KMS-11 (cell line): ENCODE measurements at regions not wholly inside any gene's neighbourhood (a gene's known extent, or its start where the extent isn't known, plus 50 kb on each side); places are given as distances from the start of the nearest gene placed in this dataset.

ENCODE experiments used
- H2AFZ ChIP-seq: fragments of 200-600 bp; sonication (generic); 2 replicates; pipeline ENCODE4 v1.6.1; 2016; ENCODE audit warnings: antibody characterized with exemption, mixed run types, low read depth
- H3K27ac ChIP-seq: fragments of 200-600 bp; sonication (generic); 2 replicates; pipeline ENCODE4 v1.6.1; 2016; ENCODE audit warnings: mild to moderate bottlenecking, mixed run types
- H3K27me3 ChIP-seq: fragments of 200-600 bp; sonication (generic); 2 replicates; pipeline ENCODE4 v1.6.1; 2017; ENCODE audit warnings: mild to moderate bottlenecking, low read depth, mixed run types, moderate library complexity; ENCODE audit not compliant: insufficient read depth
- H3K36me3 ChIP-seq: fragments of 200-600 bp; sonication (generic); 2 replicates; pipeline ENCODE4 v1.6.1; 2017; ENCODE audit warnings: mild to moderate bottlenecking, mixed run types; ENCODE audit not compliant: insufficient read depth
- H3K4me1 ChIP-seq: fragments of 200-600 bp; sonication (generic); 2 replicates; pipeline ENCODE4 v1.6.1; 2016; ENCODE audit warnings: mild to moderate bottlenecking, low read depth, mixed run types; ENCODE audit not compliant: poor library complexity, severe bottlenecking
- H3K4me2 ChIP-seq: fragments of 200-600 bp; sonication (generic); 2 replicates; pipeline ENCODE4 v1.7.0; 2016; ENCODE audit warnings: mild to moderate bottlenecking, mixed run types
- H3K4me3 ChIP-seq: fragments of 200-600 bp; sonication (generic); IDR thresholded peaks from 2 replicates; pipeline ENCODE4 v1.6.1; 2017; ENCODE audit warnings: low read depth, low read length, mixed read lengths; ENCODE audit not compliant: insufficient read depth
- H3K79me2 ChIP-seq: fragments of 200-600 bp; sonication (generic); 2 replicates; pipeline ENCODE4 v1.6.1; 2016; ENCODE audit warnings: low read depth, mixed run types; ENCODE audit not compliant: insufficient read depth
- H3K9ac ChIP-seq: fragments of 200-600 bp; sonication (generic); 2 replicates; pipeline ENCODE4 v1.6.1; 2016; ENCODE audit warnings: mild to moderate bottlenecking, mixed run types
- H4K20me1 ChIP-seq: fragments of 200-600 bp; sonication (generic); 2 replicates; pipeline ENCODE4 v1.6.1; 2016; ENCODE audit warnings: mild to moderate bottlenecking, mixed run types; ENCODE audit not compliant: insufficient read depth
- TF ChIP-seq, protein P1 (sequence below): fragments of 200-600 bp; sonication (generic); conservative IDR thresholded peaks from 2 replicates; pipeline ENCODE4 v1.6.1; 2017; ENCODE audit warnings: low read depth, mild to moderate bottlenecking, antibody characterized with exemption, low read length, moderate library complexity, mixed read lengths

DNA sequence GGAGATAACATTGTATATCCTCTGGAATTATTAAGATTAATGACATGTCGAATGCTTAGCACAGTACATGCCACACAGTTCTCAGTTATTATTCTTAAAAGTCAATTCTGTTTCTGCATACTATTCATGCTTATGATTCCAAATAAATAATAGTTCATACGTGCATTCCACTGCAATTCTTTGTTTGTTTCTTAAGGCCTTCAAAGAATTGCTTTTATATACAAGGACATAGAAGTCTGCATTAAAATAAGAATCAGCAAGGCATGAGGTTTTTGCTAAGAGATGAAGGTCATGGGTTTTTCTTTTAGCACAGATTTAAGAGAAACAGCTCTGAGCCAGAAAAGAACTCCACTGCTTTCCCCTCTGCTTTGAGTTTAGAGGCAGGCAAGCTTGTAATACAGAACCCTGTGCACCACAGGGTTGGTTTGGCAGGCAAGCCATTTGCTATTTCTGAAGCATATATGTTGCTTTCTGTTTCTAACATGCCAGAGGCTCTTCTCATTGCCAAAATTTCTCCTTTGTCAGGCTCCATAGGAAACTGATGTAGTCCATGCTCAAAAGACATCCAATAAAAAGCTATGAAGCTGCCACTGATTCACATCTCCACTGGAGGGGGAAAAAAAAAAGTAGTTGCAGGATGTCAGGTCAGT is 420.6 kb upstream of the TYRP1 start:
- Histone ChIP-seq H3K79me2 (no peaks in the 10 kb centered on the region), H3K36me3 (no peaks in the 10 kb centered on the region), H3K27ac (no peak overlapping the region), H3K4me2 (no peak overlapping the region), H2AFZ (no peak overlapping the region), H3K27me3 (no peaks in the 10 kb centered on the region), H4K20me1 (no peaks in the 10 kb centered on the region), H3K4me3 (no peak overlapping the region), H3K4me1 (no peaks in the 10 kb centered on the region), H3K9ac (no peak overlapping the region)
- TF ChIP-seq, protein P1, sequence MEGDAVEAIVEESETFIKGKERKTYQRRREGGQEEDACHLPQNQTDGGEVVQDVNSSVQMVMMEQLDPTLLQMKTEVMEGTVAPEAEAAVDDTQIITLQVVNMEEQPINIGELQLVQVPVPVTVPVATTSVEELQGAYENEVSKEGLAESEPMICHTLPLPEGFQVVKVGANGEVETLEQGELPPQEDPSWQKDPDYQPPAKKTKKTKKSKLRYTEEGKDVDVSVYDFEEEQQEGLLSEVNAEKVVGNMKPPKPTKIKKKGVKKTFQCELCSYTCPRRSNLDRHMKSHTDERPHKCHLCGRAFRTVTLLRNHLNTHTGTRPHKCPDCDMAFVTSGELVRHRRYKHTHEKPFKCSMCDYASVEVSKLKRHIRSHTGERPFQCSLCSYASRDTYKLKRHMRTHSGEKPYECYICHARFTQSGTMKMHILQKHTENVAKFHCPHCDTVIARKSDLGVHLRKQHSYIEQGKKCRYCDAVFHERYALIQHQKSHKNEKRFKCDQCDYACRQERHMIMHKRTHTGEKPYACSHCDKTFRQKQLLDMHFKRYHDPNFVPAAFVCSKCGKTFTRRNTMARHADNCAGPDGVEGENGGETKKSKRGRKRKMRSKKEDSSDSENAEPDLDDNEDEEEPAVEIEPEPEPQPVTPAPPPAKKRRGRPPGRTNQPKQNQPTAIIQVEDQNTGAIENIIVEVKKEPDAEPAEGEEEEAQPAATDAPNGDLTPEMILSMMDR: no peak

DNA sequence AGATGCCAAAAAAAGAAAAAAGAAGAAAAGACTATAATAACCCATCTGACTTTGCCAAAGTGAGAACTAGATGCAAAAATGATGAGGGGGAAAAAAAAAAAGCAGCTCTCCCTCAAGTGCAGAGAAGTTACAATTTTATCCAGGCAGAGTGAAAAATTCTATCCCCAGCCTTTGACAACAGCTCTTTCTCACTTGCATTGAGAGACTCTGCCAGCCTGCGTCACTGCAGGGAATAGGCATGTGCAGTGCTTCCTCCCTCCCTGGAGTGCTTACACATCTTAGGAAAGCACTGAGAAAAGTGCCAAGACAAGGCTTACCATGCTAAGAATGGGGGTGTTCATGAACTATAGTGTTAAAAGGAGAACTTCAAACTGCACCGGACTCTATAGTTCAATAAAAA is 418.6 kb upstream of the TYRP1 start:
- H3K4me3 ChIP-seq: no peak overlapping the region
- TF ChIP-seq, protein P1: no peak
- no peak overlapping the region for H3K4me2 ChIP-seq
- H3K79me2 ChIP-seq: no peaks in the 10 kb centered on the region
- no peak overlapping the region for H3K9ac ChIP-seq
- H4K20me1 ChIP-seq: no peaks in the 10 kb centered on the region
- no peak overlapping the region for H3K27ac ChIP-seq
- no peak overlapping the region for H2AFZ ChIP-seq
- no peaks in the 10 kb centered on the region for H3K4me1 ChIP-seq
- no peaks in the 10 kb centered on the region for H3K36me3 ChIP-seq
- H3K27me3 ChIP-seq: no peaks in the 10 kb centered on the region

GRCh38 chr9:12276505-12276904 is 416.7 kb upstream of the TYRP1 start:
- no peaks in the 10 kb centered on the region for H3K27me3 ChIP-seq
- no peaks in the 10 kb centered on the region for H3K36me3 ChIP-seq
- H2AFZ ChIP-seq: no peak overlapping the region
- no peak overlapping the region for H3K4me3 ChIP-seq
- H3K27ac ChIP-seq: no peak overlapping the region
- no peaks in the 10 kb centered on the region for H3K79me2 ChIP-seq
- TF ChIP-seq, protein P1: no peak
- no peak overlapping the region for H3K9ac ChIP-seq
- no peaks in the 10 kb centered on the region for H3K4me1 ChIP-seq
- H3K4me2 ChIP-seq: no peak overlapping the region
- no peaks in the 10 kb centered on the region for H4K20me1 ChIP-seq

DNA sequence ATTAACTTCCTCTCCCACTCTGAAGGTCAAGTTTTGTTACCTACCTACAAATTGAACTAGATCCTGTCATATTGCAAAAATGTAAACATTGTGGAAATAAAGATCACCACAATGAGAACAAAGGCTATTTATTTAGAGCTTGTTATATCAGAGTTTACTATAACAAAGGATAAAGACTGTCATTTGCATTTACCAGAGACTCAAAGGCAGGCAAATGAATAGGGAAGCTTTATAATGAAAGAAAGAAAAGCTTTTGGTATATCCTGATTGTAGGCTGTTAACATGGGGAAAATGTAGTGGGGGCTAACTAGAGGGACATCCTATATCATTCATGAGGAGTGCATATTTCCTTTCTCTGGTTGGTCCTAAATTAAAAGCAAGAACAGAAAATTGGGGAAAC is 403.5 kb upstream of the TYRP1 start:
- H3K36me3 ChIP-seq: no peaks in the 10 kb centered on the region
- H2AFZ ChIP-seq: no peak overlapping the region
- H3K4me2 ChIP-seq: no peak overlapping the region
- H3K9ac ChIP-seq: no peak overlapping the region
- no peak overlapping the region for H3K27ac ChIP-seq
- TF ChIP-seq, protein P1: no peak
- H3K27me3 ChIP-seq: no peaks in the 10 kb centered on the region
- H4K20me1 ChIP-seq: no peaks in the 10 kb centered on the region
- H3K79me2 ChIP-seq: no peaks in the 10 kb centered on the region
- H3K4me3 ChIP-seq: no peak overlapping the region
- H3K4me1 ChIP-seq: no peaks in the 10 kb centered on the region
